ENCODE measurements at regions not wholly inside any gene's neighbourhood (a gene's known extent, or its start where the extent isn't known, plus 50 kb on each side); places are given as distances from the start of the nearest gene placed in this dataset.

- DNase-seq, result no peak
Observed at GRCh38 chr15:91769894-91770293, 83.6 kb upstream of the SLCO3A1 start.

DNA sequence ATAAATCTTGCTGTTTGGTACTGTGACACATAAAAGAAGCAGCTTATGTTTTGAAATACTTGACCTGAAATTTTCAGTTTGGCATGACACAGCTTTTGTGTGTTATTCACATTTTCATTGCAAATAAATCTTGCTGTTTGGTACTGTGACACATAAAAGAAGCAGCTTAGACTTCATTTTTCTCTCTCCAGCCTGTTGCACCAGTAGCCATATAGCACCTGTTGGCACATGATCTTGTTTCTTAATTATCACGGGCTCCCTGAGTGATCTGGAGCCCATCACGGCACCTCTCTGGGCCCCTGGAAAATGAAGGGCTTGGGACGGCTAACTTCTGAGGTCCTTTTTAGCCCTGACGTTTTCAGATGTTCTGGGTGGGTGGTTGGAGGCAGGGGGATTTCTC is 77.4 kb upstream of the SLCO3A1 start:
- no peak for DNase-seq

- DNase-seq, result no peak
Observed at GRCh38 chr15:91779960-91780359, 73.5 kb upstream of the SLCO3A1 start.

GRCh38 chr15:91780387-91780786 is 73.1 kb upstream of the SLCO3A1 start:
- DNase-seq, result no peak

GRCh38 chr15:91782221-91782620 is 71.3 kb upstream of the SLCO3A1 start:
- DNase-seq, result no peak

GRCh38 chr15:91783008-91783407 is 70.5 kb upstream of the SLCO3A1 start:
- DNase-seq, result no peak

DNA sequence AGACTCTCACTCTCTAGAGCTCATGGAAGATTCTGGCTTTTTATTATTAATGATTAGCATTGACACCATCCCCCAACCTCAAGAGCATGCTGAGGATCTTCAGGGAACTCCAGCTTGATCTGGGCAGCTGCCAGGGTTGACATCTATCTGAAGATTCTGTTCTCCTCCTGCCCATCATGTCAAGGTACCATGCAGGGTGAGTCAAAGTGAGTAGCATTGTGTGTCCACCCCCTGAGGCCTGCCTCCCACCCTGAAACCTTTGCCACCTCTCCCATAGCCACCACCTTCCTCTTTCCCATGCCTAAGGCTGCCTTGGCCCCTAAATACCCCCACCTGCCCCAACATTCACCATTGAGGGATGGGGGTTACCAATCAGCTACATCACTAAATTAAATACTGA is 70.1 kb upstream of the SLCO3A1 start:
- no peak for DNase-seq

DNA sequence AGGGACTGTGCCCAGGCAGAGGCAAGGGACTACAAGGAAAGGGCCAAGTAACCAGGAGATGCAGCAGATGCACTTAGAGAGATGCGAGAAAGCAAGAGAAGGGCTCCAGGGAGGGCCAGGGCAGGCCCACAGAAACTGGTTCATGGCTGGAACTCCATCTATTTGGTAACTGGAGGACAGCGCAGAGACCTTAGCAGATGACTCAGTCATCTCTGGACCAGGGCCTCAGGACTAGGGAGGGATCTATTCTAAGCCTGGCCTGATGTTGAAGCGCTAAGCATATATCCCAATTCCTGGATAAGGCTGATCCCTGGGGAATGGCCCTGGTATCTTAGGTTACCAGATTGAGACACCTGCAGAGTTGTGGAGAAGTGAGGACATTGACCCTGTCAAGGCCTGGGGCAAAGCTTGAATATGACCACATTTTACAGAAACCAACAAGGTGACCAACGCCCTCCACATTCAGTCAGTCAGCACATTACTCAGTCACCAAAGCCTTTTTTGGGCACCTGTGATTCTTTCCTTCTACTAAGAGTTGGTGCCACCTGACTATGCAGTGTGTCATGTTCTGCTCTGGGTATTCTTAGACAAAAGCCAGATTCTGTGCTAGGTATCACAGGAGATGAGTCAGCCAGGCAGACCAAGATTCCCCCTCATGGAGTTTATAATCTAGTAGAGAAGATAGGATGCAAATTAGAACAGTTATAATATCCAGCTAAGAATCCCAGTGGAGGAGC is 68.4 kb upstream of the SLCO3A1 start:
- DNase-seq, result no peak

DNA sequence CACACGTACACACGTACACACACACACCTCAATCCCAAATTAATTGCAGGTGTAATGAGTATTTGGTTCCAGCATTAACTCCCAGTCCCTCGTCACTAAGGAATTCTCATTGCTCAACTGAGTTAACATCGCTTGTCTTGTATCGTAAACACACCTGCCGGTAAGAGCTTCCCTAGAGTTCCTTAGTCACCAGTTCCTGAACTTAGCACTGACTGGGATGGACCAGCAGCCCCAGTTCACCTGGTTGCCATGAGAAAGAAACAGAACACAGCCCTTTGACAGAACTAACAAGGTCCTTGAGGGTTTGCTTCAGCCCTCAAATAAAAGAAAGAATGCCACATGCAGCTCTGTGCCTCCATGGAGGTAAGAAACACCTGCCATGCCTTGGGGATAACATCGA is 66.3 kb upstream of the SLCO3A1 start:
- DNase-seq, result no peak

DNA sequence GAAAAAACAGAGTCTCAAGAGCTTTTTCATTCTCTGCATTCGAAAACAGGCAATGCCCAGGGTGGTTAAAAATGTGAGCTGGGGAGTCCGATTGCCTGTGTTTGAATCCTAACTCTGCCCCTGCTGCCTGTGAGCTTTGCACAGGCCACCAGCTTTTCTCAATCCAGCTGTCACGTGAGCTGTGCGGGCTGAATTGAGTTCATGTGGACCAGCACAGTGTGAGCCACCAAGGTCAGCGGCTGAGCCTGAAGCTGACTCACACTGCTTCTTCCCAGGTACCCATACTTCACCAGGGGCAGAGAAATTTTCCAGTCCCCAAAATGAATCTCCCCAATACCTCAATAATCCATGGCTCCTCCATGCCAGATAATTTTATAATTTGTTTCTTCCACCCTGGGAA is 64.4 kb upstream of the SLCO3A1 start:
- no peak for DNase-seq

GRCh38 chr15:91790836-91791235 is 62.7 kb upstream of the SLCO3A1 start:
- no peak for DNase-seq

GRCh38 chr15:91793771-91794170 is 59.7 kb upstream of the SLCO3A1 start:
- DNase-seq, result no peak

DNA sequence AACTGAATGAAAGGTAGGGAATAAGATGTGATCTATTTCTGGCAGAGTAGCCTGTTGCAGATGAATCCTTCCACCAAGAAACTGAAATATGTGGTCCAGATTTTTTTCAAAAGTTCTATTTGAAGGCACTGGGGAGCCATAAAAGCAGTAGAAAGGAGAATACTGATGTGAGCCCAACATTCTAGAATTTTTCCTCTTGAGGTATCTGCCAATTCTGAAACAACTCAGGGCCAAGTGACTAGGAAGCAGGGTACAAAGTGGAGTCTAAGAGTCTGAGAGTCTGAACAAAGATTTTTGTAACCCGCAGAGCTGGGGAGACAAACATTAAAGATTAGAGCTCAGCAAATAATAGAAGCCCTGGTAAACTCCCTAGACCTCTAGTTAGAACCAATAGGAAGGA is 58.3 kb upstream of the SLCO3A1 start:
- no peak for DNase-seq

DNA sequence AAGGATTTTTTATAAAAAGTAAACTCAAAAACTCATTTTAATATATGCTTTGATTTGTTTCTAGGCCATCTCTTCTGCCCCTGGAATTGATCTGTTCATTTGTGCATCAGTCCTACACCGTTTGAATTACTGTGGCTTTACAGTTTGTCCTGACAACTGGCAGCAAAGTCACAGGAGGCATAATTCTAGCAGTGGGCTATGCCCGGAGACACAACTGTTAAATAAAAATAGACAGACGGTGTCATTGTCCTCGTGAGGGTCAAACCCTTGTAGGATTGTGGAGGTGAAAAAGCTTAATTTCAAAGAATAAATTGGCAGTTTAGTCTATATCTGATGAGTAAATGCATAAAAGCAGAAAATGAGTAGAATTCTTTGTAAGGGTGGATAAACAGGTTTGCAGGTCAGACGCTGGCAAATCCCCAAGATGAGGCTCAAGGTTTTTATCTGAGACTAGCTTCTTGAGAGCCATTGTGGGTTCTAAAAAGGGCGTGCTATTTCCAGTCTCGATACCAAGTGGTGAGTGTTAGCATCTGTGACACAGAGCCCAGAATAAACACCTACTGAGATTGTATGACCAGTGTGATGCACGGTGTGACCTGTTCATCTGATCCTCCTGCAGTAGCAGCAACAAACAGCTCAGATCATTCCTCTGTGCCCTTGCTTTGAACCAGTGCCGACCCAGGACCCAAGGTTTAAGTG is 51.5 kb upstream of the SLCO3A1 start:
- no peak for DNase-seq

DNA sequence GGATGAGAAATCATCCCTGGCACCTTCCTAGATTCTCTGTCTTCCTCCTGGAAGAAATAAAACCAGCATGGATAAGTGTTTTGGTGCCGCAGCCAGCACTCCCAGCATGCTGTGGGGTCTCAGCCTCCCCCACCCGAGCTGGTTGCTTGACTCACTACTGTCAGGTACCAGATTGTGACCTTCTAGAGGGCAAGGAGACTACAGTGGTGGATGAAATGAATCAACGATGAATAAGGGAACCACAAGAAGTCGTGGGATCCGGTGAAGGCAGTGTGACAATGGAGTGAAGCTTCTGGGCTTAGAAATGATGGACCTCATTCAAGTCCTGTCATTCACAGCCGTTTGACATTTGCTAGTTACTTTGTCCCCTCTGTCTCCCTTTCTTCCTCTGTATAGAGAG is 50.2 kb upstream of the SLCO3A1 start:
- no peak for DNase-seq

Measured in activated effector memory CD4-positive, alpha-beta T cell treated with anti-CD3 and anti-CD28 coated beads, Interleukin-2, amount 50 U/mL, for 16 hours (primary cell).